Stomach (tissue), 8 donors: ENCODE measurements at regions not wholly inside any gene's neighbourhood (a gene's known extent, or its start where the extent isn't known, plus 50 kb on each side); places are given as distances from the start of the nearest gene placed in this dataset.
A peak's percentile ranks its signal among the peaks of the same experiment; 100 is the strongest.

ENCODE experiments used
- DNase-seq, 2 donors: peaks; one replicate each; pipeline versions ENCODE4 v3.0.0 to v3.0.0-alpha.2; 2013 to 2019
- H3K27ac ChIP-seq, 5 donors: fragments of 200-600 bp in 4 of 5; sonication (generic) in 4 of 5; one replicate each; pipeline ENCODE4 v1.5.1; 2013 to 2019; ENCODE audit warnings: mild to moderate bottlenecking in 1 of 5, moderate library complexity in 1 of 5
- H3K27me3 ChIP-seq, 3 donors: fragments of 200-600 bp; sonication (generic); one replicate each; pipeline ENCODE4 v1.5.1; 2017 to 2019; ENCODE audit warnings: mixed run types in 1 of 3
- H3K36me3 ChIP-seq, 4 donors: fragments of 200-600 bp; sonication (generic); 1 replicate in 3 of 4; 2 replicates in 1 of 4; pipeline ENCODE4 v1.5.1; 2016 to 2019
- H3K4me1 ChIP-seq, 4 donors: fragments of 200-600 bp; sonication (generic); one replicate each; pipeline ENCODE4 v1.5.1; 2016 to 2019
- H3K4me3 ChIP-seq, 4 donors: fragments of 200-600 bp; sonication (generic) in 3 of 4; one replicate each; pipeline ENCODE4 v1.5.1; 2016 to 2019; ENCODE audit warnings: mild to moderate bottlenecking in 1 of 4
- H3K9me3 ChIP-seq, 4 donors: fragments of 200-600 bp; sonication (generic); one replicate each; pipeline ENCODE4 v1.5.1; 2016 to 2019
- EP300 ChIP-seq: sonication (generic); formaldehyde crosslinking; IDR thresholded peaks from one replicate; pipeline ENCODE4 v1.6.1; 2017; ENCODE audit warnings: antibody characterized with exemption
- POLR2A ChIP-seq, 4 donors: fragments of 450-650 bp; IDR thresholded peaks; one replicate each; pipeline ENCODE4 v1.6.1; 2016; ENCODE audit warnings: antibody characterized with exemption in 4 of 4, control low read depth in 2 of 4, mild to moderate bottlenecking in 1 of 4, moderate library complexity in 1 of 4
- POLR2AphosphoS5 ChIP-seq, 3 donors: sonication (generic); formaldehyde crosslinking; IDR thresholded peaks; one replicate each; pipeline ENCODE4 v1.6.1; 2016; ENCODE audit warnings: antibody characterized with exemption in 3 of 3
- whole genome bisulfite sequencing, 5 donors: extraction: QIAGEN DNeasy Blood & Tissue Kit in 3 of 5; methylation state at CpG; one replicate each; pipeline versions ENCODE4 v1.1.5 to v1.1.7; 2013 to 2018; 5-methylcytosine and 5-hydroxymethylcytosine counted together
- intact Hi-C: fragments of 100-400 bp; cut with DNase I; formaldehyde crosslinking; loops from one replicate; pipeline ENCODE4 v1.15.1; 2023; ENCODE audit warnings: low total_unique reads
- TF ChIP-seq, protein P1 (sequence below), 7 experiments: fragments of 450-650 bp in 4 of 7; fragments of 200-600 bp in 3 of 7; sonication (generic) in 3 of 7; IDR thresholded peaks; one replicate each; pipeline ENCODE4 v1.5.1; 2016 to 2019; ENCODE audit warnings: antibody characterized with exemption in 7 of 7, control low read depth in 2 of 7, mild to moderate bottlenecking in 1 of 7
- donor health status: healthy with polysubstance abuse.
- donor health status: Bipolar disorder and iron deficiency.
- donor health status: healthy.

DNA sequence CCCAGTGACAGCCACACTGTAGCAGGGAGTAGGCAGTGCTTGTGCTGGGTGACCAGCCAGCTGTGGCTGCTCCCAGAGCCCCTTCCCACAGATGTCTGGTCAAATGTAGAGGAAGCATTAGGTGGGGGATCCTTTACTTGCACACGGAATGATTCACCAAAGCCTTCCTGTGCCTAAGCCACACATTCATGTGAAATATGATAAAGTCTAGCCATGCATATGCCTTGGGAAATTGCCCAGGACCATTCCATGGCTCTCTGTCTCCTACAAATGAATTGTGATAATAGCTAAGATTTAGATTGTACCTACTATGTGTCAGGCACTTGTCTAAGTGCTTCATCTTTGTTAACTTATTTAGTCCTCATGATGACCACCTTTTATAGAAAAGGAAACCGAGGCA is 217.5 kb upstream of the E2F8 start:
- TF ChIP-seq POLR2A (IDR thresholded peaks at IDR 0.05) (no peak), EP300 (no peak), POLR2AphosphoS5 (IDR thresholded peaks at IDR 0.05) (no peak)
- TF ChIP-seq, protein P1, sequence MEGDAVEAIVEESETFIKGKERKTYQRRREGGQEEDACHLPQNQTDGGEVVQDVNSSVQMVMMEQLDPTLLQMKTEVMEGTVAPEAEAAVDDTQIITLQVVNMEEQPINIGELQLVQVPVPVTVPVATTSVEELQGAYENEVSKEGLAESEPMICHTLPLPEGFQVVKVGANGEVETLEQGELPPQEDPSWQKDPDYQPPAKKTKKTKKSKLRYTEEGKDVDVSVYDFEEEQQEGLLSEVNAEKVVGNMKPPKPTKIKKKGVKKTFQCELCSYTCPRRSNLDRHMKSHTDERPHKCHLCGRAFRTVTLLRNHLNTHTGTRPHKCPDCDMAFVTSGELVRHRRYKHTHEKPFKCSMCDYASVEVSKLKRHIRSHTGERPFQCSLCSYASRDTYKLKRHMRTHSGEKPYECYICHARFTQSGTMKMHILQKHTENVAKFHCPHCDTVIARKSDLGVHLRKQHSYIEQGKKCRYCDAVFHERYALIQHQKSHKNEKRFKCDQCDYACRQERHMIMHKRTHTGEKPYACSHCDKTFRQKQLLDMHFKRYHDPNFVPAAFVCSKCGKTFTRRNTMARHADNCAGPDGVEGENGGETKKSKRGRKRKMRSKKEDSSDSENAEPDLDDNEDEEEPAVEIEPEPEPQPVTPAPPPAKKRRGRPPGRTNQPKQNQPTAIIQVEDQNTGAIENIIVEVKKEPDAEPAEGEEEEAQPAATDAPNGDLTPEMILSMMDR (IDR thresholded peaks at IDR 0.05): no peak
- H3K4me1 ChIP-seq: peaks cover 0 to 14% (median 8%) of the 10 kb centered on the region in 4 donors
- H3K4me3 ChIP-seq: no peak overlapping the region
- no peak overlapping the region for H3K27ac ChIP-seq
- no peaks in the 10 kb centered on the region for H3K36me3 ChIP-seq
- no peak for DNase-seq
- no peaks in the 10 kb centered on the region for H3K27me3 ChIP-seq
- H3K9me3 ChIP-seq: no peaks in the 10 kb centered on the region
- intact Hi-C loops: no loop called here
- 77 to 89% (median 87%) methylated on average over 2 of the region's 2 CpGs for WGBS, 5 donors

DNA sequence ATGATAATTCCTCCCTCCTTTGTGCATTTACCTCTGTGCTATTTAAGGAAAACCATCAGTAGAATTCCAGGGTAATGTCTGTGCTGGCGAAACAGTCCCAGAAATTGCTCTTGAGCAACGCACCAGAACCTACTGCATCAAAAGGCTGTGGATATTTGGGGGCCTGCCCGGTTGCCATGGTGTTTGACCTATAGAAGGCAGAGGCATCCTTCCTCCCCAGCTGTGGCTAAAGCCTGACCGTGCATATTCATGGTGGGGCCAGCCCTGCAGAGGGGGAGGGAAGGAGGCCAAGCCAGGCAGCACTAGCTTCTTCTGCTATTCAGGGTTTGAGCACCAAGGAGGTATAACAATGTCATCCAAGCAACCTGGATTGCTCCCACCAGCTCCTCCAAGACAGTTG is 215.0 kb upstream of the E2F8 start:
- no peaks in the 10 kb centered on the region for H3K27me3 ChIP-seq
- no peaks in the 10 kb centered on the region for H3K36me3 ChIP-seq
- intact Hi-C loops: no loop called here
- no peak overlapping the region for H3K27ac ChIP-seq
- DNase-seq: peak in 1 of 2 donors; percentile 45
- TF ChIP-seq EP300 (no peak), POLR2A (IDR thresholded peaks at IDR 0.05) (no peak), POLR2AphosphoS5 (IDR thresholded peaks at IDR 0.05) (no peak)
- TF ChIP-seq, protein P1 (IDR thresholded peaks at IDR 0.05): no peak
- no peaks in the 10 kb centered on the region for H3K9me3 ChIP-seq
- H3K4me1 ChIP-seq: peaks cover 0 to 6% (median 2%) of the 10 kb centered on the region in 4 donors
- WGBS, 5 donors: 49 to 76% (median 71%) methylated on average over 2 to 4 of the region's 4 CpGs
- H3K4me3 ChIP-seq: no peak overlapping the region

DNA sequence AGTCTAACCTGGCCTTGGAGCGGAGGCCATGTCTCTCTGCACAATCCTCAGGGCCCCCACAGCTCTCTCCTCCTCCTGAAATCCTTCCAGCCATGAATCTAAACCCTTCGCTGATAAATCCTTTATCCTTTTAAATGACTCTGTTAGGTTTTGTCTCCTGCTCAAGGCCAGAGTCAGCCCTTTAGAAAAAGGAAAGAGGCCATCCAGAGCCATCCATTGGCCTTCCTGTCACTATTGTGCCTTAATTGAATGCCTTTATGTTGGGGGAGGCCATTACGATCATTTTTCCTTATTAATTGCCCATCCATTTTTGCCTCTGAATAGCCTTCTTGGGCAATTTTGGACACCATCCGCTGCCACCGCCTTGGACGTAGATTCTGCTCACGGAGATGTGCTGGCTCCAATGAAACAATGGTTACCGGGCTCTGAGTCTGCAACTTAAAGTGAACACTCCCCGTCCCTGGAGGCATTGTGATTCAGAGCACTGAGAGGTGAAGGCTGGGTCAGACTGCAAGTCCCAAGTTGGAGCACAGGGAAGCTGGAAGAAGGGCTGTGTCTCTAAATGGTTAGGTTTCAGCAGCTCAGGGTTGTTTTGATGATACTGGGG is 213.0 kb upstream of the E2F8 start:
- TF ChIP-seq POLR2A (IDR thresholded peaks at IDR 0.05): no peak
- TF ChIP-seq, protein P1 (IDR thresholded peaks at IDR 0.05): no peak
- TF ChIP-seq POLR2AphosphoS5 (IDR thresholded peaks at IDR 0.05): no peak
- no peak for TF ChIP-seq EP300
- Histone ChIP-seq H3K4me1 (no peaks in the 10 kb centered on the region), H3K27ac (no peak overlapping the region), H3K4me3 (no peak overlapping the region), H3K27me3 (no peaks in the 10 kb centered on the region), H3K9me3 (no peaks in the 10 kb centered on the region), H3K36me3 (no peaks in the 10 kb centered on the region)
- no peak for DNase-seq
- intact Hi-C loops: no loop called here
- 79 to 92% (median 84%) methylated on average over 9 of the region's 9 CpGs for WGBS, 5 donors

DNA sequence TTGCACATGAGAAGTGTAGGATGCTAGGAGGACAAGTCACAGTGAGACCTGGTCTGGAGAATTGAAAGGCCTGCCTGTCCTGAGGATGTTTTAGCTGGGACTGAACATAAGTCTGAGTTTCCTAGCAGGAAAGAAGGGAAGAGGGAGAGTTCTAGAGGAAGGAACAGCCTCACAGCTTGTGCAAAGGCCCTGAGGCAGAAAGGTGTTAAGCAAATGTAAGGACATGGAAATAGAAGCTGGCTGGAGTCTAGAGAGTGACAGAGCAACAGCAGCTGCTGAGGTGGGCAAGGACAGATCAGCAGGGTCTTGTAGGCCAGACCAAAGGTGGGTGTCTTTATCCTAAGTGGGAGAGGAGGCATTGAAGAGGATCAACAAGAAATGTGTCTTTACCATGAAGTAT is 210.9 kb upstream of the E2F8 start:
- H3K4me3 ChIP-seq: no peak overlapping the region
- intact Hi-C loops: no loop called here
- H3K27me3 ChIP-seq: no peaks in the 10 kb centered on the region
- no peaks in the 10 kb centered on the region for H3K36me3 ChIP-seq
- no peak for DNase-seq
- H3K27ac ChIP-seq: no peak overlapping the region
- peaks cover 4 to 8% (median 7%) of the 10 kb centered on the region in 4 donors for H3K4me1 ChIP-seq
- no peaks in the 10 kb centered on the region for H3K9me3 ChIP-seq
- no peak for TF ChIP-seq POLR2A (IDR thresholded peaks at IDR 0.05)
- TF ChIP-seq POLR2AphosphoS5 (IDR thresholded peaks at IDR 0.05): no peak
- no peak for TF ChIP-seq EP300
- TF ChIP-seq, protein P1 (IDR thresholded peaks at IDR 0.05): no peak
